ENCODE measurements at regions not wholly inside any gene's neighbourhood (a gene's known extent, or its start where the extent isn't known, plus 50 kb on each side); places are given as distances from the start of the nearest gene placed in this dataset.

DNA sequence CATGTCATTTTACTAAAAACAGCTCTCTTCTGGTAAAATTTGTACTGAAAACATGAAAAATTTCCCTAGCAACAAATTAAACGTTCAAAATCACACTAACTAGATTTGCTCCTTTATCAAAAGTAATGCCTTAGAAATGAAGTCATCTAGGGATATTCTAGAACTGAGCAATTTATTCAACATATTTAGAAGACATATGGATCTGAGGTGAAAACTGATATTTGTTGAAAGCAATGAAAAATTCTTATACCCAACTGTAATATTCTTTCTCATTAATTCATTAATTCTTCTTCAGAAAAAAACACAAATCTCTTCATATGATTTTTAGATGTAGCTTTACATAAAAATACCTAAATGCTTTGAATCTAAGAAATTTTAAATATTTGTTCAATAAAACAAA is 604.9 kb downstream of the NR2F1-AS1 start:
- TF ChIP-seq, protein P1, sequence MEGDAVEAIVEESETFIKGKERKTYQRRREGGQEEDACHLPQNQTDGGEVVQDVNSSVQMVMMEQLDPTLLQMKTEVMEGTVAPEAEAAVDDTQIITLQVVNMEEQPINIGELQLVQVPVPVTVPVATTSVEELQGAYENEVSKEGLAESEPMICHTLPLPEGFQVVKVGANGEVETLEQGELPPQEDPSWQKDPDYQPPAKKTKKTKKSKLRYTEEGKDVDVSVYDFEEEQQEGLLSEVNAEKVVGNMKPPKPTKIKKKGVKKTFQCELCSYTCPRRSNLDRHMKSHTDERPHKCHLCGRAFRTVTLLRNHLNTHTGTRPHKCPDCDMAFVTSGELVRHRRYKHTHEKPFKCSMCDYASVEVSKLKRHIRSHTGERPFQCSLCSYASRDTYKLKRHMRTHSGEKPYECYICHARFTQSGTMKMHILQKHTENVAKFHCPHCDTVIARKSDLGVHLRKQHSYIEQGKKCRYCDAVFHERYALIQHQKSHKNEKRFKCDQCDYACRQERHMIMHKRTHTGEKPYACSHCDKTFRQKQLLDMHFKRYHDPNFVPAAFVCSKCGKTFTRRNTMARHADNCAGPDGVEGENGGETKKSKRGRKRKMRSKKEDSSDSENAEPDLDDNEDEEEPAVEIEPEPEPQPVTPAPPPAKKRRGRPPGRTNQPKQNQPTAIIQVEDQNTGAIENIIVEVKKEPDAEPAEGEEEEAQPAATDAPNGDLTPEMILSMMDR (IDR thresholded peaks at IDR 0.05; ENCODE audit: low read depth, low read length), result no peak
- TF ChIP-seq EZH2phosphoT487 (IDR thresholded peaks at IDR 0.05; ENCODE audit: low read depth), result no peak

Data from OCI-LY3 (cell line).